ENCODE measurements at regions not wholly inside any gene's neighbourhood (a gene's known extent, or its start where the extent isn't known, plus 50 kb on each side); places are given as distances from the start of the nearest gene placed in this dataset.
"Not testable (repeated sequence)": the region's sequence is repeated elsewhere in the genome, so short reads cannot be mapped to it uniquely, and the experiment has no call there.

GRCh38 chr10:125531465-125531864, 151.5 kb downstream of the TEX36 start:
- no peak overlapping the region for H3K27ac ChIP-seq
- TF ChIP-seq, protein P1, sequence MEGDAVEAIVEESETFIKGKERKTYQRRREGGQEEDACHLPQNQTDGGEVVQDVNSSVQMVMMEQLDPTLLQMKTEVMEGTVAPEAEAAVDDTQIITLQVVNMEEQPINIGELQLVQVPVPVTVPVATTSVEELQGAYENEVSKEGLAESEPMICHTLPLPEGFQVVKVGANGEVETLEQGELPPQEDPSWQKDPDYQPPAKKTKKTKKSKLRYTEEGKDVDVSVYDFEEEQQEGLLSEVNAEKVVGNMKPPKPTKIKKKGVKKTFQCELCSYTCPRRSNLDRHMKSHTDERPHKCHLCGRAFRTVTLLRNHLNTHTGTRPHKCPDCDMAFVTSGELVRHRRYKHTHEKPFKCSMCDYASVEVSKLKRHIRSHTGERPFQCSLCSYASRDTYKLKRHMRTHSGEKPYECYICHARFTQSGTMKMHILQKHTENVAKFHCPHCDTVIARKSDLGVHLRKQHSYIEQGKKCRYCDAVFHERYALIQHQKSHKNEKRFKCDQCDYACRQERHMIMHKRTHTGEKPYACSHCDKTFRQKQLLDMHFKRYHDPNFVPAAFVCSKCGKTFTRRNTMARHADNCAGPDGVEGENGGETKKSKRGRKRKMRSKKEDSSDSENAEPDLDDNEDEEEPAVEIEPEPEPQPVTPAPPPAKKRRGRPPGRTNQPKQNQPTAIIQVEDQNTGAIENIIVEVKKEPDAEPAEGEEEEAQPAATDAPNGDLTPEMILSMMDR (conservative IDR thresholded peaks at IDR 0.05; ENCODE audit: low read depth): no peak
- ChIA-PET CTCF (interaction anchor here (0.6 kb wide), 1 partner anchor 10 kb away, joined by 3 read pairs; no protein-coding TSS in a partner anchor), POLR2A (ENCODE audit: low non-redundant PET) (no interaction called here)
- no peak for DNase-seq (ENCODE audit: low spot score)

GRCh38 chr10:125523347-125523746, 159.6 kb downstream of the TEX36 start:
- CTCF ChIA-PET: interaction anchor here (1.0 to 2.2 kb wide), 5 partner anchors 10 to 29 kb away, joined by 3 to 11 read pairs (median 4); no protein-coding TSS in a partner anchor
- TF ChIP-seq, protein P1 (conservative IDR thresholded peaks at IDR 0.05; ENCODE audit: low read depth): no peak
- DNase-seq (ENCODE audit: low spot score): no peak
- POLR2A ChIA-PET (ENCODE audit: low non-redundant PET): no interaction called here
- no peak overlapping the region for H3K27ac ChIP-seq

DNA sequence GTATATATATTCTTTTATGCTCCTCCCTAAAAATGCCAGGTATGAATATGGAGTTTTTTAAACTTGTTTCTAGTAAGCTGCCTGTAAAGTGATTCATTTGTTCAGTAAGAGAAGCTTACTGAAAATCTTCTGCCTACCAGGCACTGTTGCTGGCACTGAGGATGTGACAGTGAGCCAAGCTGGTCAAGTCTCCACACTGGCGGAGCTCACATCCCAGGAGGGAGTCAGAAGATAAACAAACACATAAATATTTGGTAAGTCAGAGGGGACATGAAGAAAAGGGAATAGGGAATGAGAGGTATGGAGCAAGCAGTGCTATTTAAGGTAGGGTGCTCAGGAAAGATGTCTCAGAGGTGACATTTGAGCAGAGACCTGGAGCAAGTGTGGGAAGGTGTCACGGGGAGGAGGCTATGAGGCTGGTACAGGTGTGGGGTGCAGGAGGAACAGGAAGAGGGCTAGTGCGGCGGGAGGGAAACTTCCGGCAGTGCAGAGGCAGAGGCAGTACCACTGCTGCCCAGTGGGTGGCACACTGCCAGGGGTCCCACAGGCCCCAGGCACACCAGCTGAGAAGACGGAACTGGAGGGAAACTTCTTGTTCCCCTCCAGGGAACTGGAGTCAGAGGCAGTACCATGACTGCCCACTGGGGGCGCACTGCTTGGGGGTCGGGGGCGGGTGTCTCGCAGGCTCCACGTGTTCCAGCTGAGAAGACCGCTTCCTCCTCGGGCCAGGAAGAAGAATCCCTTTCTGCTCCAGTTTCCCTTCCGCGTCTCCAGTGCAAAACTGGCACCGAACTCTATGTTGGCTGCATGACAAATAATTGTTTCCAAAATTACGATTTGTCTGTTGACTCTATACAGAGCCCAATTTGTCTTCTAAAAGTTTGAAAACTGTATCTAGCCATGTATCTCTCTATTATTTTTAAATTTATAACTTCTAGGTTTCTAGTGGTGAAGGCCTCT, 161.0 kb downstream of the TEX36 start:
- CTCF ChIA-PET: interaction anchor here (0.6 to 2.2 kb wide), 21 partner anchors 9 to 1621 kb away, joined by 3 to 11 read pairs (median 4); no protein-coding TSS in a partner anchor
- TF ChIP-seq, protein P1 (conservative IDR thresholded peaks at IDR 0.05; ENCODE audit: low read depth): peak; percentile 73
- H3K27ac ChIP-seq: no peak overlapping the region
- peak; percentile 20 for DNase-seq (ENCODE audit: low spot score)
- POLR2A ChIA-PET (ENCODE audit: low non-redundant PET): no interaction called here

- ChIA-PET POLR2A (ENCODE audit: low non-redundant PET) (no interaction called here), CTCF (interaction anchor here (0.7 to 2.2 kb wide), 2 partner anchors 10 to 12 kb away, joined by 3 to 10 read pairs; no protein-coding TSS in a partner anchor)
- H3K27ac ChIP-seq: no peak overlapping the region
- no peak for DNase-seq (ENCODE audit: low spot score)
- TF ChIP-seq, protein P1 (conservative IDR thresholded peaks at IDR 0.05; ENCODE audit: low read depth): no peak
Measured at GRCh38 chr10:125520968-125521367, 162.0 kb downstream of the TEX36 start.

GRCh38 chr10:125518397-125518796, 164.6 kb downstream of the TEX36 start:
- H3K27ac ChIP-seq; CTCF ChIA-PET; POLR2A ChIA-PET (ENCODE audit: low non-redundant PET); DNase-seq (ENCODE audit: low spot score): not testable (repeated sequence)

DNA sequence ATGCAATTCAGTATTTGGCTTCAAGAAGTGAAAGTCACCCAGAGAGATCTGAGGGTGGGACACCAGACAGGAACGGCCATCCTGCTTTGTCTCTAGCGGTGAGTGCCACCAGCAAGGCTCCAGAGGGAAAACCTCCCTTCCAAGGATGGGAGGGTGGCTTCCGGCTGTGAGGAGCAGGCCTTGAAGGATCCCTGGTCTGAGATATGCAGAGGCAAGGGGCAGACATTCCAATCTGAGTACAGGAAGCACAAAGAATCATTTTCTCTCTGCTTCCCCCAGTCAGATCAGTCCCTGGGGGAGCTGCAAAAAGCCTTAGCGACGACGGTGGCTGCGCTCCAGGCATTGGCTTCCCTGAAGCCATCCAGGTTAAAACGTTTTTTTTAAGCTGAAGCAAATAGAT, 167.4 kb downstream of the TEX36 start:
- TF ChIP-seq, protein P1 (conservative IDR thresholded peaks at IDR 0.05; ENCODE audit: low read depth): no peak
- CTCF ChIA-PET: no interaction called here
- no peak for DNase-seq (ENCODE audit: low spot score)
- H3K27ac ChIP-seq: no peak overlapping the region
- POLR2A ChIA-PET (ENCODE audit: low non-redundant PET): no interaction called here

All from RWPE1 (cell line).